HL-60 (cell line): ENCODE measurements at regions not wholly inside any gene's neighbourhood (a gene's known extent, or its start where the extent isn't known, plus 50 kb on each side); places are given as distances from the start of the nearest gene placed in this dataset.

Experiments used
- GABPA ChIP-seq: IDR thresholded peaks from 2 replicates; pipeline ENCODE4 v1.6.1; 2012; ENCODE audit warnings: low read depth
- POLR2AphosphoS5 ChIP-seq: IDR thresholded peaks from 2 replicates; pipeline ENCODE4 v1.6.1; 2012; ENCODE audit warnings: low read depth
- REST ChIP-seq: IDR thresholded peaks from 2 replicates; pipeline ENCODE4 v1.6.1; 2012; ENCODE audit warnings: low read depth; ENCODE audit not compliant: insufficient replicate concordance
- SPI1 ChIP-seq: IDR thresholded peaks from 2 replicates; pipeline ENCODE4 v1.6.1; 2012; ENCODE audit warnings: low read depth, mild to moderate bottlenecking, borderline replicate concordance
- TF ChIP-seq, protein P1 (sequence below): IDR thresholded peaks from one replicate; pipeline ENCODE4 v1.5.1; 2011; ENCODE audit warnings: low read length, control low read depth, inconsistent platforms; ENCODE audit not compliant: insufficient read depth

GRCh38 chr12:94867066-94867855 is 136.2 kb downstream of the NDUFA12 start:
- TF ChIP-seq, protein P1, sequence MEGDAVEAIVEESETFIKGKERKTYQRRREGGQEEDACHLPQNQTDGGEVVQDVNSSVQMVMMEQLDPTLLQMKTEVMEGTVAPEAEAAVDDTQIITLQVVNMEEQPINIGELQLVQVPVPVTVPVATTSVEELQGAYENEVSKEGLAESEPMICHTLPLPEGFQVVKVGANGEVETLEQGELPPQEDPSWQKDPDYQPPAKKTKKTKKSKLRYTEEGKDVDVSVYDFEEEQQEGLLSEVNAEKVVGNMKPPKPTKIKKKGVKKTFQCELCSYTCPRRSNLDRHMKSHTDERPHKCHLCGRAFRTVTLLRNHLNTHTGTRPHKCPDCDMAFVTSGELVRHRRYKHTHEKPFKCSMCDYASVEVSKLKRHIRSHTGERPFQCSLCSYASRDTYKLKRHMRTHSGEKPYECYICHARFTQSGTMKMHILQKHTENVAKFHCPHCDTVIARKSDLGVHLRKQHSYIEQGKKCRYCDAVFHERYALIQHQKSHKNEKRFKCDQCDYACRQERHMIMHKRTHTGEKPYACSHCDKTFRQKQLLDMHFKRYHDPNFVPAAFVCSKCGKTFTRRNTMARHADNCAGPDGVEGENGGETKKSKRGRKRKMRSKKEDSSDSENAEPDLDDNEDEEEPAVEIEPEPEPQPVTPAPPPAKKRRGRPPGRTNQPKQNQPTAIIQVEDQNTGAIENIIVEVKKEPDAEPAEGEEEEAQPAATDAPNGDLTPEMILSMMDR: no peak
- no peak for TF ChIP-seq REST
- no peak for TF ChIP-seq POLR2AphosphoS5
- no peak for TF ChIP-seq SPI1
- no peak for TF ChIP-seq GABPA
